ENCODE measurements at regions not wholly inside any gene's neighbourhood (a gene's known extent, or its start where the extent isn't known, plus 50 kb on each side); places are given as distances from the start of the nearest gene placed in this dataset.

DNA sequence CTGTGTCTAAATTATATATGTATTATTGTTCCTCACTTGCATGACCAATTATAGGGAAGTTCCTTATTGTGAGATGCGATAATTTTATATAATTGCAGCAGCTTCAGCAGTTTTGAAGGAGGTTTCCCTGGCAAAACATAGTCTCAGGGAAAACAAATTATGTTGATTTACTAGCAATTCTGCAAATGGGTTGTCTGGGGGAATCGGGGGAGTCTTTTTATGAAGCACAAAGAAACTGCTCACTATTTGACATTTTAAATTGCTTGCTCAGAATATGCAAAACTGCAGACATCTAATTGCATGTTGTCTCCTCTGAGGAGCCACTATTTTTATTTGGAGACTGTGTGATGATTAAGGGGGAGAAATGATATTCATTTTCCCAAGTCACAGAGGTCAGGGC is 361.6 kb downstream of the YTHDC2 start:
- H3K9ac ChIP-seq (ENCODE audit: low read depth in 2 of 2, low read length in 2 of 2) = no peak overlapping the region
- H3K4me3 ChIP-seq = no peak overlapping the region
- intact Hi-C loops (cut with DNase I) = no loop called here
- H3K4me1 ChIP-seq = no peaks in the 10 kb centered on the region
- no peak for DNase-seq
- H3K27ac ChIP-seq = no peak overlapping the region
- no peaks in the 10 kb centered on the region for H3K9me3 ChIP-seq
- no peaks in the 10 kb centered on the region for H3K27me3 ChIP-seq
- TF ChIP-seq, protein P1, sequence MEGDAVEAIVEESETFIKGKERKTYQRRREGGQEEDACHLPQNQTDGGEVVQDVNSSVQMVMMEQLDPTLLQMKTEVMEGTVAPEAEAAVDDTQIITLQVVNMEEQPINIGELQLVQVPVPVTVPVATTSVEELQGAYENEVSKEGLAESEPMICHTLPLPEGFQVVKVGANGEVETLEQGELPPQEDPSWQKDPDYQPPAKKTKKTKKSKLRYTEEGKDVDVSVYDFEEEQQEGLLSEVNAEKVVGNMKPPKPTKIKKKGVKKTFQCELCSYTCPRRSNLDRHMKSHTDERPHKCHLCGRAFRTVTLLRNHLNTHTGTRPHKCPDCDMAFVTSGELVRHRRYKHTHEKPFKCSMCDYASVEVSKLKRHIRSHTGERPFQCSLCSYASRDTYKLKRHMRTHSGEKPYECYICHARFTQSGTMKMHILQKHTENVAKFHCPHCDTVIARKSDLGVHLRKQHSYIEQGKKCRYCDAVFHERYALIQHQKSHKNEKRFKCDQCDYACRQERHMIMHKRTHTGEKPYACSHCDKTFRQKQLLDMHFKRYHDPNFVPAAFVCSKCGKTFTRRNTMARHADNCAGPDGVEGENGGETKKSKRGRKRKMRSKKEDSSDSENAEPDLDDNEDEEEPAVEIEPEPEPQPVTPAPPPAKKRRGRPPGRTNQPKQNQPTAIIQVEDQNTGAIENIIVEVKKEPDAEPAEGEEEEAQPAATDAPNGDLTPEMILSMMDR (IDR thresholded peaks at IDR 0.05) = no peak
- no peaks in the 10 kb centered on the region for H3K36me3 ChIP-seq

DNA sequence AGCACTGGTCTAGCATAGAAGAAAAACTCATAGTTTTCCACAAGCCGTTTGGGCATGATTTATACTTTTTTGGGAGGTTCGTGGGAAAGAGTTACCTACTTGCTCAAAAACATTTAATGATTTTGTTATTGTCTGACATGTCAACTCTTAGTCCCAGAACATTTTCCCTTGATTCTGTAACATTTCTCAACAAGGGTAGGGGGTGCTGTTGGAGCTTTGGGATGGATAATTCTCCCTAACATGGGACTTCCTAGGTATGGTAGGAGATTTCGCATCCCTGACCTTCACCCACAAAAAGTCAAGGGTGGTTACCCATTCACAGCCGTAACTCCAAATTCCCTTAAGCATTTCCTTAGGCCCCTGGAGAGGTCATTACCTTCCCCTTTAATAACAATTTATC is 378.0 kb downstream of the YTHDC2 start:
- Histone ChIP-seq H3K27ac (no peak overlapping the region), H3K9me3 (no peaks in the 10 kb centered on the region), H3K4me3 (no peak overlapping the region), H3K36me3 (no peaks in the 10 kb centered on the region), H3K9ac (ENCODE audit: low read depth in 2 of 2, low read length in 2 of 2) (no peak overlapping the region), H3K4me1 (no peaks in the 10 kb centered on the region), H3K27me3 (no peaks in the 10 kb centered on the region)
- TF ChIP-seq, protein P1 (IDR thresholded peaks at IDR 0.05) = no peak
- DNase-seq = no peak
- intact Hi-C loops (cut with DNase I) = no loop called here

DNA sequence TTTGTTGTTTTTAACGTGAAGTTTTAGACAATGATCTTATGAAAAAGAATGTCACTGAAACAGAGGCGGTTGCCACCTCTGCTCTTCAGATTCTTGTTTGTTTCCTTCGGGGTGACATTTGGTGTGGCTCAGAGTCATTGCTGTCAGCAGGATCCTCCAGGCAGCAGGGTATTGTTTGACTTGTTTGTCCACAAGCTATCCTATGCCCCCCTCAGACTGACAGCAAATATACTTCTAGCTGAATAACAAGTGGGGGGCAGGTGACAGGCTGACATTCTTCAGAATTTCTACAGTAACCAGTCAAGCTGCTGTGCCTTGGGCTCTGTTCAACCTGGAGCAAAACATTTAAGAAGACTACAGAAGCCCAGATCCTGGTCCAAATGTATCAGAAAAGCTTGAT is 383.3 kb downstream of the YTHDC2 start:
- TF ChIP-seq, protein P1 (IDR thresholded peaks at IDR 0.05) = no peak
- Histone ChIP-seq H3K27me3 (no peaks in the 10 kb centered on the region), H3K4me3 (no peak overlapping the region), H3K9ac (ENCODE audit: low read depth in 2 of 2, low read length in 2 of 2) (no peak overlapping the region), H3K27ac (no peak overlapping the region), H3K4me1 (no peaks in the 10 kb centered on the region), H3K36me3 (no peaks in the 10 kb centered on the region), H3K9me3 (no peaks in the 10 kb centered on the region)
- intact Hi-C loops (cut with DNase I) = no loop called here
- DNase-seq = no peak

DNA sequence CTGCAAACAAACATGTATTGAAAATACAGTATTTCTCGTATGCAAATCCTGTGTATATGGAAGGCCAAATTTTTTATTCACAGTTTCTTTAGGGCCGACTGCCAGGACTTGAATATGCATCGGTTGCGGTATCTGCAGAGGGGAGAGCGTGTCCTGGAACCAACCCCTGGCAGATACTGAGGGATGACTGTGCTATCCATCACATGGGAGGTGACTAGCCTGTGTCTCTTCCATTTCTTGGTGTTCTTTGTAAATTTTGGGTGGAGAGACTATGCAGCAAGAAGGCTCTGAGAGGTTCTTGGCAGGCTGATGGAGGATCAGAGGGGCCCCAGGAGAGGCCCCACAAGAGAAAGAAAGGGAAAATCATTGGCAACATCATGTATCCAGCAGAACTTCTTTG is 384.3 kb downstream of the YTHDC2 start:
- Histone ChIP-seq H3K36me3 (no peaks in the 10 kb centered on the region), H3K27ac (no peak overlapping the region), H3K4me1 (no peaks in the 10 kb centered on the region), H3K4me3 (no peak overlapping the region), H3K9me3 (no peaks in the 10 kb centered on the region), H3K27me3 (no peaks in the 10 kb centered on the region), H3K9ac (ENCODE audit: low read depth in 2 of 2, low read length in 2 of 2) (no peak overlapping the region)
- intact Hi-C loops (cut with DNase I) = no loop called here
- no peak for DNase-seq
- TF ChIP-seq, protein P1 (IDR thresholded peaks at IDR 0.05) = no peak

DNA sequence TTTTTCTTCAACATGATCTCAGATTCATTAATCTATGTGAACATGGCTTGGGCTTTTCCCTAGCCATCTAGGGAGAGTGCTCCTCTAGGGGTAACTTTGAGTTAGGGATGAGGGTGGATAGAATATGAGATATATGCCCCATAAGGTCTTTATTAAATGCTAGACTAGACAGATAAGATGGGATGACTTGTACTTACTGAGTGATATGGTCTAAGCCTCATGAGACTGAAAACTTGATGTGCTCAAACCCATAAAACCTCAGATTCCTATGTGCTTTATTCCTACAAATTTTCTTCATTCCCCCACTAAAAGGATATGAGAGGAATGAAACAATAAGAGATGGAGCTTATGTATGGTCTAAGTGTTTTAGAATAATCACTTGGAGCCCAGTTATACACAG is 386.6 kb downstream of the YTHDC2 start:
- TF ChIP-seq, protein P1 (IDR thresholded peaks at IDR 0.05) = no peak
- Histone ChIP-seq H3K9me3 (no peaks in the 10 kb centered on the region), H3K27ac (no peak overlapping the region), H3K9ac (ENCODE audit: low read depth in 2 of 2, low read length in 2 of 2) (no peak overlapping the region), H3K4me3 (no peak overlapping the region), H3K4me1 (no peaks in the 10 kb centered on the region), H3K27me3 (no peaks in the 10 kb centered on the region), H3K36me3 (no peaks in the 10 kb centered on the region)
- intact Hi-C loops (cut with DNase I) = no loop called here
- DNase-seq = no peak

DNA sequence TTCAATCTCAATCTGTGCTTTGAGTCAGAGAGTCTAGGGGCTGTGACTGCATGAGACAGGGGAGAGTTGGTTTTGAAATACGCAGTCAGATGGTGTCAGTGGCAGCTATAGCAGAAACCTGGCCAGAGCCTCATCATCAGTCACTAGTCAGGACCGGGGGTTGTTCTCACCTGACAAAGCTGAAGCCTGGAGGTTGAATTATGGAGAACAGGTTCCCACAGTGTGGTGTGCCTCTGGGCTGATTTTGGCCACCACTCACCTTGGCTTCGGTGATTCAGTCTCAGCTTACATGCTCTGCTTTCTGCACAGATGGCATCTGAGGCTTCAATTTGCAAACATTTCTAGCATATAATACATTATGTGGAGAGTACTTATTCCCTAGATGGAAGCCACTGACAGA is 387.3 kb downstream of the YTHDC2 start:
- no peaks in the 10 kb centered on the region for H3K4me1 ChIP-seq
- TF ChIP-seq, protein P1 (IDR thresholded peaks at IDR 0.05) = no peak
- H3K27ac ChIP-seq = no peak overlapping the region
- H3K4me3 ChIP-seq = no peak overlapping the region
- H3K9ac ChIP-seq (ENCODE audit: low read depth in 2 of 2, low read length in 2 of 2) = no peak overlapping the region
- no peak for DNase-seq
- no peaks in the 10 kb centered on the region for H3K27me3 ChIP-seq
- no peaks in the 10 kb centered on the region for H3K9me3 ChIP-seq
- H3K36me3 ChIP-seq = no peaks in the 10 kb centered on the region
- intact Hi-C loops (cut with DNase I) = no loop called here

All from colonic mucosa (tissue), 4 donors.